Bronchial epithelial cell (primary cell): ENCODE measurements at regions not wholly inside any gene's neighbourhood (a gene's known extent, or its start where the extent isn't known, plus 50 kb on each side); places are given as distances from the start of the nearest gene placed in this dataset.

Source experiments
- DNase-seq: peaks from one replicate; pipeline ENCODE4 v3.0.0-alpha.2; 2010; ENCODE audit warnings: low read depth
- FAIRE-seq: peaks from 2 replicates; lab custom pipeline; 2011; peaks lifted over from hg19 to GRCh38; lab: Jason Lieb, UNC
- H3K27me3 ChIP-seq: 2 replicates; pipeline ENCODE4 v1.5.1; 2011; ENCODE audit warnings: low read length; ENCODE audit not compliant: control insufficient read depth, insufficient read depth
- H3K36me3 ChIP-seq: 2 replicates; pipeline ENCODE4 v1.5.1; 2011; ENCODE audit warnings: low read length; ENCODE audit not compliant: control insufficient read depth, insufficient read depth
- H3K4me3 ChIP-seq: 2 replicates; pipeline ENCODE4 v1.5.1; 2011; ENCODE audit warnings: mild to moderate bottlenecking, low read depth, low read length, control low read depth
- TF ChIP-seq, protein P1 (sequence below): IDR thresholded peaks from 2 replicates; pipeline ENCODE4 v1.5.1; 2011; ENCODE audit warnings: mild to moderate bottlenecking, moderate library complexity, low read length, control low read depth, inconsistent platforms; ENCODE audit not compliant: insufficient read depth, severe bottlenecking

DNA sequence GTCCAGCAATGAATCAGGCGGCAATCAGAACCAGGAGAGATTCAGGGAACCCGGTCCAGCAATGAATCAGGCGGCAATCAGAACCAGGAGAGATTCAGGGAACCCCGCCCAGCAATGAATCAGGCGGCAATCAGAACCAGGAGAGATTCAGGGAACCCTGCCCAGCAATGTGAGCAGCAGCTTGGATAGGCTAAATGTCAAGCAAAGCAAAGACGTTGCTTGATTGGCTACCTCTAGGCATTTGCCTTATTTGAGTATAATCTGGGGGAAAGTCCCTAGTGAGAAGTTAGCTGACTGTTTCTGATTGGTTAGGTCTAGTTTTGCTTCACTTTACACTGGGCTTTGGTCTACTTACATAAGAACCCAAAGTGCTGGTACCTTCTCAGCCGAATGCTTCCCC, 1212.2 kb upstream of the TENM3 start:
- Histone ChIP-seq H3K27me3 (no peaks in the 10 kb centered on the region), H3K36me3 (no peaks in the 10 kb centered on the region), H3K4me3 (no peak overlapping the region)
- TF ChIP-seq, protein P1, sequence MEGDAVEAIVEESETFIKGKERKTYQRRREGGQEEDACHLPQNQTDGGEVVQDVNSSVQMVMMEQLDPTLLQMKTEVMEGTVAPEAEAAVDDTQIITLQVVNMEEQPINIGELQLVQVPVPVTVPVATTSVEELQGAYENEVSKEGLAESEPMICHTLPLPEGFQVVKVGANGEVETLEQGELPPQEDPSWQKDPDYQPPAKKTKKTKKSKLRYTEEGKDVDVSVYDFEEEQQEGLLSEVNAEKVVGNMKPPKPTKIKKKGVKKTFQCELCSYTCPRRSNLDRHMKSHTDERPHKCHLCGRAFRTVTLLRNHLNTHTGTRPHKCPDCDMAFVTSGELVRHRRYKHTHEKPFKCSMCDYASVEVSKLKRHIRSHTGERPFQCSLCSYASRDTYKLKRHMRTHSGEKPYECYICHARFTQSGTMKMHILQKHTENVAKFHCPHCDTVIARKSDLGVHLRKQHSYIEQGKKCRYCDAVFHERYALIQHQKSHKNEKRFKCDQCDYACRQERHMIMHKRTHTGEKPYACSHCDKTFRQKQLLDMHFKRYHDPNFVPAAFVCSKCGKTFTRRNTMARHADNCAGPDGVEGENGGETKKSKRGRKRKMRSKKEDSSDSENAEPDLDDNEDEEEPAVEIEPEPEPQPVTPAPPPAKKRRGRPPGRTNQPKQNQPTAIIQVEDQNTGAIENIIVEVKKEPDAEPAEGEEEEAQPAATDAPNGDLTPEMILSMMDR, result no peak
- DNase-seq, result peak; percentile 0
- FAIRE-seq, result no peak

DNA sequence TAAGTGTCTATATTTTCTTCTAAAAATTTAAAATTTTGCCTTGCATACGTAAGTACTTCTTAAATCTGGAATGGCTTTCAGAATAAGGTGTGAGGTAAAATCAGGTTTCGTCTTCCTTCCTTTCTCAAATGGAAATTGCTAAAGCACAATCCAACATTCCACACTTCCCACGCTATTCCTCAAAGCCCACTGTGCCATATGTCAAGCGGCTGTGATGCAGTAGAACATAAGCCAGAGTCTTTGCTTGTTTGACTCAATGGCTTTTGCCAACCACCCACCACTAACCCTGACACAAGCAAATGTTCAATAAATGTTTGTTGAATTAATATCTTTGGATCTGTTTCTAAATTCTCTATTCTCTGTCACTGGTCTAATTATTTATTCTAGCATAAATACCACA, 1199.7 kb upstream of the TENM3 start:
- Histone ChIP-seq H3K27me3 (no peaks in the 10 kb centered on the region), H3K4me3 (no peak overlapping the region), H3K36me3 (no peaks in the 10 kb centered on the region)
- FAIRE-seq, result no peak
- DNase-seq, result no peak
- TF ChIP-seq, protein P1, result no peak

- Histone ChIP-seq H3K36me3 (no peaks in the 10 kb centered on the region), H3K27me3 (no peaks in the 10 kb centered on the region), H3K4me3 (no peak overlapping the region)
- no peak for DNase-seq
- TF ChIP-seq, protein P1, result no peak
- no peak for FAIRE-seq
These were observed 1196.4 kb upstream of the TENM3 start for GRCh38 chr4:181046809-181047208.

DNA sequence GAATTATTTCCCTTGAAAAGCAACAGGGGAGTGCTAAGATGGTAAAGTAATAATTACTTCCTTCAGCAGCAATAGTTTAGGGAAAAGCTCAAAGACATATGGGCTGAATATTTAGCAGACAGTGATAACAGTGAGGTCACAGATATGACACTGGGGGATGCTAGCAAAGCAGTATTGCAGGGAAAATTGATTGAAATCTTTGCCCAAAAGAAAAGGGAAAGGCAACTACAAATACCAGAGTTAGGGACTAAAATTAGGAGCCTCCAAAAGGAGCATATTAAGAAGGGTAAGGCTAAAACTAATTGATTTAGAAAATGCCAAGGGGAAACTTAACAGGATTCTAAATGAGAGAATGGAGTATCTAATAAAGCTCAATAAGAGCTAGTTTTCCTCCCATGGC, 1191.3 kb upstream of the TENM3 start:
- Histone ChIP-seq H3K27me3 (no peaks in the 10 kb centered on the region), H3K36me3 (no peaks in the 10 kb centered on the region), H3K4me3 (no peak overlapping the region)
- FAIRE-seq (no peak), DNase-seq (no peak)
- TF ChIP-seq, protein P1, result no peak

- Histone ChIP-seq H3K27me3 (no peaks in the 10 kb centered on the region), H3K36me3 (no peaks in the 10 kb centered on the region), H3K4me3 (no peak overlapping the region)
- FAIRE-seq (no peak), DNase-seq (no peak)
- TF ChIP-seq, protein P1, result no peak
These were observed 1181.4 kb upstream of the TENM3 start for GRCh38 chr4:181061787-181062186.

DNA sequence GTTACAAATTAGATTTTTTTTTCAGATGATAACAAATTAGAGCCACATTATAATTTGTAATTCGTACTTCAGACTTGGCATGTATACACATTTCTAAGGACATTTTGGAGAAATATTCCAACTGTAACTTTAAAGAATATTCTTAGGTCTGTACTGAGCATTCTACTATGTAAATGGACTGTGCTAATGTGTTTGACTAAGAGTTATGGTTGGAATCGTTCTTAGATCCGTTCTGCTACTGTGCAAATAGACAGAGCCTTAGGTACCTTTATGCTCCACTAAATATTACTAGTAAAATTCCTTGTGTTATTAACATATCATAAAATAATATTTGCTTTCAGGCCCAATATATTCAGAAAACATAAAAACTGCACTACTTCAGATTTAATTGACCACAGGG, 1180.0 kb upstream of the TENM3 start:
- FAIRE-seq (no peak), DNase-seq (no peak)
- TF ChIP-seq, protein P1, result no peak
- Histone ChIP-seq H3K4me3 (no peak overlapping the region), H3K36me3 (no peaks in the 10 kb centered on the region), H3K27me3 (no peaks in the 10 kb centered on the region)
